ENCODE measurements at regions not wholly inside any gene's neighbourhood (a gene's known extent, or its start where the extent isn't known, plus 50 kb on each side); places are given as distances from the start of the nearest gene placed in this dataset.

GRCh38 chr14:71324767-71325272 is 417.6 kb downstream of the PCNX1 start:
- Histone ChIP-seq H3K79me2 (ENCODE audit: control insufficient read depth, insufficient read depth, low read length) (no peaks in the 10 kb centered on the region), H3K27ac (ENCODE audit: insufficient read depth, low read depth, low read length) (no peak overlapping the region), H3K27me3 (ENCODE audit: control insufficient read depth in 2 of 2, insufficient read depth in 2 of 2, low read length in 2 of 2) (no peaks in the 10 kb centered on the region), H3K9me3 (replicated peaks; ENCODE audit: control insufficient read depth, insufficient read depth, low read length) (no peaks in the 10 kb centered on the region), H3K9ac (replicated peaks; ENCODE audit: extremely low read depth, insufficient read depth, low read length) (no peak overlapping the region), H2AFZ (ENCODE audit: low read depth, low read length) (no peak overlapping the region), H3K4me1 (ENCODE audit: control insufficient read depth, extremely low read depth, insufficient read depth, low read length) (peaks cover 11% of the 10 kb centered on the region), H3K4me2 (ENCODE audit: insufficient read depth, low read length) (no peak overlapping the region), H3K36me3 (ENCODE audit: control insufficient read depth in 2 of 2, extremely low read depth in 1 of 2, insufficient read depth in 2 of 2, low read length in 2 of 2) (no peaks in the 10 kb centered on the region), H3K9me1 (replicated peaks; ENCODE audit: control insufficient read depth, extremely low read depth, insufficient read depth, low read length) (no peaks in the 10 kb centered on the region), H3K4me3 (replicated peaks in 1 of 3; ENCODE audit: insufficient read depth in 1 of 3, low read depth in 1 of 3, low read length in 3 of 3) (no peak overlapping the region), H4K20me1 (replicated peaks; ENCODE audit: control insufficient read depth, extremely low read depth, insufficient read depth, low read length) (peaks cover 2% of the 10 kb centered on the region)
- DNase-seq (ENCODE audit: low read depth, low spot score) (no peak), FAIRE-seq (no peak)
- dilution Hi-C loops (cut with MboI; ENCODE audit: extremely low pct_ligation_motif_present, low sequenced_read_pairs) (no loop called here), intact Hi-C loops (cut with micrococcal nuclease) (loop anchor here (5.0 to 10.0 kb wide), 2 partner anchors 150 to 252 kb away; no protein-coding TSS in a partner anchor)
- ChIA-PET POLR2A (no interaction called here), CTCF (interaction anchor here (0.9 to 2.6 kb wide), 6 partner anchors 26 to 531 kb away, joined by 3 to 11 read pairs (median 4); no protein-coding TSS in a partner anchor)
- BruUV-seq (replicated peaks) = no TSS peak
- TF ChIP-seq GATA2 (IDR thresholded peaks at IDR 0.05; ENCODE audit: insufficient read depth, insufficient read length, low read depth, low read length) = no peak

- Histone ChIP-seq H3K9me1 (replicated peaks; ENCODE audit: control insufficient read depth, extremely low read depth, insufficient read depth, low read length) (no peaks in the 10 kb centered on the region), H3K79me2 (ENCODE audit: control insufficient read depth, insufficient read depth, low read length) (no peaks in the 10 kb centered on the region), H3K4me1 (ENCODE audit: control insufficient read depth, extremely low read depth, insufficient read depth, low read length) (no peaks in the 10 kb centered on the region), H3K27ac (ENCODE audit: insufficient read depth, low read depth, low read length) (no peak overlapping the region), H3K36me3 (ENCODE audit: control insufficient read depth in 2 of 2, extremely low read depth in 1 of 2, insufficient read depth in 2 of 2, low read length in 2 of 2) (no peaks in the 10 kb centered on the region), H3K9me3 (replicated peaks; ENCODE audit: control insufficient read depth, insufficient read depth, low read length) (no peaks in the 10 kb centered on the region), H3K4me2 (ENCODE audit: insufficient read depth, low read length) (no peak overlapping the region), H2AFZ (ENCODE audit: low read depth, low read length) (no peak overlapping the region), H4K20me1 (replicated peaks; ENCODE audit: control insufficient read depth, extremely low read depth, insufficient read depth, low read length) (no peaks in the 10 kb centered on the region), H3K4me3 (replicated peaks in 1 of 3; ENCODE audit: insufficient read depth in 1 of 3, low read depth in 1 of 3, low read length in 3 of 3) (no peak overlapping the region), H3K9ac (replicated peaks; ENCODE audit: extremely low read depth, insufficient read depth, low read length) (no peak overlapping the region), H3K27me3 (ENCODE audit: control insufficient read depth in 2 of 2, insufficient read depth in 2 of 2, low read length in 2 of 2) (no peaks in the 10 kb centered on the region)
- FAIRE-seq (no peak), DNase-seq (ENCODE audit: low read depth, low spot score) (no peak)
- no TSS peak for BruUV-seq (replicated peaks)
- dilution Hi-C loops (cut with MboI; ENCODE audit: extremely low pct_ligation_motif_present, low sequenced_read_pairs) (no loop called here), intact Hi-C loops (cut with micrococcal nuclease) (loop anchor here (10.0 kb wide), 1 partner anchor 147 kb away; no protein-coding TSS in a partner anchor)
- TF ChIP-seq POLR2AphosphoS5 (IDR thresholded peaks at IDR 0.05; ENCODE audit: insufficient read depth, low read depth, low read length) = no peak
- ChIA-PET POLR2A (no interaction called here), CTCF (interaction anchor here (0.6 to 1.3 kb wide), 5 partner anchors 9 to 425 kb away, joined by 3 read pairs; no protein-coding TSS in a partner anchor)
Observed at GRCh38 chr14:71327691-71328090, 420.4 kb downstream of the PCNX1 start.
